Lung (tissue), 11 donors: ENCODE measurements at regions not wholly inside any gene's neighbourhood (a gene's known extent, or its start where the extent isn't known, plus 50 kb on each side); places are given as distances from the start of the nearest gene placed in this dataset.

Experiments
- ATAC-seq: fragments of 200-7000 bp; cut with Tn5 transposase; one replicate; pipeline ENCODE4 v1.9.1; 2020; ENCODE audit warnings: moderate number of reproducible peaks; ENCODE audit not compliant: insufficient read depth, low FRiP score
- DNase-seq, 3 donors: peaks; one replicate each; pipeline ENCODE4 v3.0.0-alpha.2; 2013 to 2017
- H3K27ac ChIP-seq, 2 donors: one replicate each; pipeline ENCODE4 v1.5.1; 2013; ENCODE audit warnings: mild to moderate bottlenecking in 2 of 2, moderate library complexity in 2 of 2, control low read depth in 1 of 2, inconsistent platforms in 1 of 2, low read depth in 1 of 2, low read length in 1 of 2
- H3K27me3 ChIP-seq, 3 donors: one replicate each; pipeline ENCODE4 v1.5.1; 2013; ENCODE audit warnings: low read length in 2 of 3; ENCODE audit not compliant: control insufficient read depth in 3 of 3, insufficient read depth in 3 of 3
- H3K36me3 ChIP-seq, 4 donors: one replicate each; pipeline ENCODE4 v1.5.1; 2013; ENCODE audit warnings: low read length in 4 of 4, mild to moderate bottlenecking in 1 of 4, moderate library complexity in 1 of 4; ENCODE audit not compliant: control insufficient read depth in 4 of 4, insufficient read depth in 4 of 4
- H3K4me1 ChIP-seq, 5 donors: one replicate each; pipeline ENCODE4 v1.5.1; 2013; ENCODE audit warnings: low read length in 5 of 5, mild to moderate bottlenecking in 2 of 5, moderate library complexity in 1 of 5; ENCODE audit not compliant: control insufficient read depth in 5 of 5, insufficient read depth in 5 of 5
- H3K4me3 ChIP-seq: one replicate; pipeline ENCODE4 v1.5.1; 2013; ENCODE audit warnings: mild to moderate bottlenecking, control low read depth, moderate library complexity
- H3K9ac ChIP-seq, 2 donors: one replicate each; pipeline ENCODE4 v1.5.1; 2013; ENCODE audit warnings: low read length in 2 of 2, control low read depth in 1 of 2; ENCODE audit not compliant: insufficient read depth in 1 of 2
- H3K9me3 ChIP-seq, 4 donors: one replicate each; pipeline ENCODE4 v1.5.1; 2013; ENCODE audit warnings: low read length in 3 of 4, mild to moderate bottlenecking in 1 of 4, moderate library complexity in 1 of 4; ENCODE audit not compliant: control insufficient read depth in 4 of 4, insufficient read depth in 3 of 4
- CTCF ChIP-seq: IDR thresholded peaks from 2 replicates; pipeline ENCODE4 v1.5.1; 2012; ENCODE audit warnings: mild to moderate bottlenecking; ENCODE audit errors: control extremely low read depth, extremely low read depth
- WGBS, 2 donors: extraction: QIAGEN DNeasy Blood & Tissue Kit; methylation state at CpG; one replicate each; pipeline ENCODE4 v1.1.7; 2013; 5-methylcytosine and 5-hydroxymethylcytosine counted together
- donor health status: control.
- donor health status: control.
- donor health status: Bipolar disorder and iron deficiency.
- donor health status: healthy.
- donor health status: DM: yes; HTN: yes; CAD: no.

GRCh38 chr12:17239874-17240273 is 633.9 kb upstream of the LMO3 start:
- no peaks in the 10 kb centered on the region for H3K9me3 ChIP-seq
- TF ChIP-seq CTCF = no peak
- ATAC-seq = no peak
- no peaks in the 10 kb centered on the region for H3K27me3 ChIP-seq
- no peak overlapping the region for H3K4me3 ChIP-seq
- H3K27ac ChIP-seq = no peak overlapping the region
- no peaks in the 10 kb centered on the region for H3K4me1 ChIP-seq
- no peak for DNase-seq
- 86 to 88% methylated on average over 4 of the region's 4 CpGs for WGBS, 2 donors
- H3K9ac ChIP-seq = no peak overlapping the region
- no peaks in the 10 kb centered on the region for H3K36me3 ChIP-seq

- no peak overlapping the region for H3K9ac ChIP-seq
- ATAC-seq (no peak), DNase-seq (no peak)
- no peaks in the 10 kb centered on the region for H3K9me3 ChIP-seq
- no peaks in the 10 kb centered on the region for H3K36me3 ChIP-seq
- H3K4me1 ChIP-seq = no peaks in the 10 kb centered on the region
- 68 to 69% methylated on average over 5 of the region's 5 CpGs for WGBS, 2 donors
- no peak overlapping the region for H3K4me3 ChIP-seq
- no peak overlapping the region for H3K27ac ChIP-seq
- no peaks in the 10 kb centered on the region for H3K27me3 ChIP-seq
- no peak for TF ChIP-seq CTCF
Observed at GRCh38 chr12:17235996-17236395, 630.0 kb upstream of the LMO3 start.

DNA sequence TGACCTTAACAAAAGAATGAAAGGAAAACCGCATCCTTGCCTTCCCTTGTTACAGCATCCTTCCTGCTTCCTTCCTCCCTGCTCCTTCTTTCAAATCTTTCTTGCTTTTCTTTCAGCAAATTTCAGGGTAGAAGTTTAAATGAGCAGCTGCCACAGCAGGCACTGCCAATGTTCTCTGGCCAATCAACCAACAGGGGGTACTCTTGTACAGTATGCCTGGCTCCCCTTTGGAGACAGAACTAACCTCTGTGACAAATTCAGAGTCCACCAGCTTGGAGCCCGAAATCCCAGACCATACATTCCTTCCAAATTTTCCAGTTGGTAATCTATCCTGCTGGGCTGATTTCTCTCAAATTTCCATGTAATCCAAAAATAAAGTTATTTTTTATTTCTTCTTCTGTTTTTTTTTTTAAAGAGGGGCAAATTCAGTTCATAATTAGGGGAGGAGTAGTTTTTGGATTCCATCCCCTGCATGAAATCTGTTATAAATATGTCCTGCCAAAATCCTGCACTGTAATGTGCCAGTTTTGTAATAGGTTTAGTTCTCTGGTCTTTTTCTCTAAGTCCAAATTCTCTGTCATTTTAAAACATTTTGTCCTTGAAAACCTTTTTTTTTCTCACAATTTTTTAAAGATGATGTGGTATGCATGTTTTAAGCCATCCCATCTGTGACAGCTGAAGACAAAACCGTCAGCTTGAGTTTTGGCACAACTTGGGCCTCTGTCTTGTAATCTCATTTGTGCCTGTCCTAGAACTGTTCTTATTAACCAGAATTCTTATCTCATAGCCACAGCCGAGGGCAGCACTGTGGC is 610.0 kb upstream of the LMO3 start:
- no peaks in the 10 kb centered on the region for H3K27me3 ChIP-seq
- no peaks in the 10 kb centered on the region for H3K4me1 ChIP-seq
- no peaks in the 10 kb centered on the region for H3K36me3 ChIP-seq
- DNase-seq (no peak), ATAC-seq (no peak)
- no peak for TF ChIP-seq CTCF
- no peak overlapping the region for H3K9ac ChIP-seq
- peaks cover 0 to 1% (median 0%) of the 10 kb centered on the region in 4 donors for H3K9me3 ChIP-seq
- no peak overlapping the region for H3K4me3 ChIP-seq
- 53 to 56% methylated on average over 4 of the region's 4 CpGs for WGBS, 2 donors
- H3K27ac ChIP-seq = no peak overlapping the region
